ENCODE measurements at regions not wholly inside any gene's neighbourhood (a gene's known extent, or its start where the extent isn't known, plus 50 kb on each side); places are given as distances from the start of the nearest gene placed in this dataset.

- no peak for TF ChIP-seq CTCF (IDR thresholded peaks at IDR 0.05)
- no peak for TF ChIP-seq POLR2A (IDR thresholded peaks at IDR 0.05)
Observed at GRCh38 chr3:139281522-139282196, 62.2 kb upstream of the MRPS22 start.
